Fibroblast of the aortic adventitia (primary cell): ENCODE measurements at regions not wholly inside any gene's neighbourhood (a gene's known extent, or its start where the extent isn't known, plus 50 kb on each side); places are given as distances from the start of the nearest gene placed in this dataset.

Experiments
- DNase-seq: peaks from one replicate; pipeline ENCODE4 v3.0.0-alpha.2; 2010; ENCODE audit warnings: low read depth
- H3K4me3 ChIP-seq: 2 replicates; pipeline ENCODE4 v1.5.1; 2011; ENCODE audit warnings: low read depth, mild to moderate bottlenecking, control low read depth, low read length, moderate library complexity
- TF ChIP-seq, protein P1 (sequence below): IDR thresholded peaks from 2 replicates; pipeline ENCODE4 v1.5.1; 2011; ENCODE audit warnings: mild to moderate bottlenecking, low read length, control low read depth, inconsistent platforms; ENCODE audit not compliant: insufficient read depth

DNA sequence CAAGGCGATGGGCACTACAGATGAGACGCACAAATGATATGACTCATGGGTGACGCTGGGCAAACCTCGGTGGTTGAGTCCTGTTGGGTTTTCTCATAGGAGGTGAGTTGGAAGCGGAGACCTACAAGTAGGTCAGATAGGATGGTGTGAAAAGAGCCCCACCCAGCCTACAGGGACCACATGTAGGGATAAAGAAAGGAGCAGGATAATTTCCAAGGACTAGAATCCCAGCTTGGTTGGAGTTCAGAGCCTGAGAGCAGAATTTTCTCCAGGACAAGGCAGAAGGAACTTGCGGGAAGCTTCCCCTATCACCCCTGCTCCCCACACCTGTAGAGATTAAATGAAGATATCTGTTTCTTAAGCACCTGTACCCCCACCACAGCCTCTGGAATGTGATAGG lies 489.7 kb upstream of the CDH4 start:
- TF ChIP-seq, protein P1, sequence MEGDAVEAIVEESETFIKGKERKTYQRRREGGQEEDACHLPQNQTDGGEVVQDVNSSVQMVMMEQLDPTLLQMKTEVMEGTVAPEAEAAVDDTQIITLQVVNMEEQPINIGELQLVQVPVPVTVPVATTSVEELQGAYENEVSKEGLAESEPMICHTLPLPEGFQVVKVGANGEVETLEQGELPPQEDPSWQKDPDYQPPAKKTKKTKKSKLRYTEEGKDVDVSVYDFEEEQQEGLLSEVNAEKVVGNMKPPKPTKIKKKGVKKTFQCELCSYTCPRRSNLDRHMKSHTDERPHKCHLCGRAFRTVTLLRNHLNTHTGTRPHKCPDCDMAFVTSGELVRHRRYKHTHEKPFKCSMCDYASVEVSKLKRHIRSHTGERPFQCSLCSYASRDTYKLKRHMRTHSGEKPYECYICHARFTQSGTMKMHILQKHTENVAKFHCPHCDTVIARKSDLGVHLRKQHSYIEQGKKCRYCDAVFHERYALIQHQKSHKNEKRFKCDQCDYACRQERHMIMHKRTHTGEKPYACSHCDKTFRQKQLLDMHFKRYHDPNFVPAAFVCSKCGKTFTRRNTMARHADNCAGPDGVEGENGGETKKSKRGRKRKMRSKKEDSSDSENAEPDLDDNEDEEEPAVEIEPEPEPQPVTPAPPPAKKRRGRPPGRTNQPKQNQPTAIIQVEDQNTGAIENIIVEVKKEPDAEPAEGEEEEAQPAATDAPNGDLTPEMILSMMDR: no peak
- DNase-seq: no peak
- H3K4me3 ChIP-seq: no peak overlapping the region

DNA sequence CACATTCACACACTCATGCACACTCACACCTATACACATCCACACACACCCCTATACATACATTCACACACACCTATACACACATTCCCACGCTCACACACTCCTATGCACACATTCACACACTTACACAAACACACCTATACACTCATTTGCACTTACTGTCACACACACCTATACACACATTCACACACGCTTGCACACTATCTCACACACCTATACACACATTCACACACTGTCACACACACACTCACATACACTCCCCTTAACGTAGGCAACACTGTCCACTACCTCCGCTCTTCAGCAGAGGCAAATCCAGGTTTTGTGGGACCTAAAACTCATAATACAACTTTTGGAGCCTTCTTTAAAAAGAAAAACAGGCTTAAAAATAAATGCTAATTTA lies 487.7 kb upstream of the CDH4 start:
- no peak overlapping the region for H3K4me3 ChIP-seq
- no peak for DNase-seq
- TF ChIP-seq, protein P1: no peak

DNA sequence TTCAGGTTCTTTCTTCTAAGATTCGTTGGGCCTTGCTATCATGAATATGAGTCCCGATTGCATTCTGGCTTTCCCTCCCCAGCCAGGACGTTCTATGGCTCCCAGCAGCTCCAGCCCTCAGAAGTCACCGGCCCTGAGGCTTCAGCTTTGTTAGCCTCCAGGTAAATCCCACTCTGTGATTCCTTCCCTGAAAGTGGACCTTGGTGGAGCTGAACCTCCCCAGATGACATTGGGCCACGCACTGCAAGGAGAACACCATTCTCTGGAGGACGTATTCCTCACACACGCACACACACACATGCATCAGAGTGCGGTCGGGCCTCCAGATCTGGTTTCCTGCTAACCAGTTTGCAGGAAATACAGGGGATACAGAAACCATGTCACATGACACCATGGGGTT lies 487.3 kb upstream of the CDH4 start:
- TF ChIP-seq, protein P1: no peak
- DNase-seq: no peak
- H3K4me3 ChIP-seq: no peak overlapping the region

DNA sequence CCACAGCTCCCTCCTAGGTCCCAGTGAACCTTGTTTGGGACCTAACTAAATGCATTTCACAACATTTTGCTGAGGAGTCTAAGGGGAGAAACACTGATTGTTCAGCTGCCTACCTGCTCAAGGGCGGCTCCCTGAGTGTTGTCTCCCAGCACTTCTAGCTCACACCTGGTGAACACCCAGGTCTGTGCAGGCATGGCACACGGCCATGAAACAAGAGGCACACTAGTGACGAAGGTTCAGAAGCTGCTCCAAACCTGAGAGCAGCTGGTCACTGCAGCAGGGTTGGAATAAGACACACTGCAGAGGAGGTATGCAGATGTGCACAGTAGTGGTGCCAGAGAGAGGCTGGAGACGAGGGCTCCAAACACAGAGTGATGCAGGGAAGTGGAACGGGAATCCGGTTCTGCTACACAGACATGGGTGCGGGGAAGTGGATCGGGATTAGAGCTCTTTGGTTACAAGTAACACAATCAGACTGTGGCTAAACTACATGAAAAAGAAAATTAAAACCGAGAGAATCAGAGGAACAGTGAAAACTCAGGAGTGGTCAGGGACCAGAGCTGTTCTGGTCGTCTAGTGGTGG lies 486.1 kb upstream of the CDH4 start:
- TF ChIP-seq, protein P1: no peak
- H3K4me3 ChIP-seq: no peak overlapping the region
- DNase-seq: no peak

DNA sequence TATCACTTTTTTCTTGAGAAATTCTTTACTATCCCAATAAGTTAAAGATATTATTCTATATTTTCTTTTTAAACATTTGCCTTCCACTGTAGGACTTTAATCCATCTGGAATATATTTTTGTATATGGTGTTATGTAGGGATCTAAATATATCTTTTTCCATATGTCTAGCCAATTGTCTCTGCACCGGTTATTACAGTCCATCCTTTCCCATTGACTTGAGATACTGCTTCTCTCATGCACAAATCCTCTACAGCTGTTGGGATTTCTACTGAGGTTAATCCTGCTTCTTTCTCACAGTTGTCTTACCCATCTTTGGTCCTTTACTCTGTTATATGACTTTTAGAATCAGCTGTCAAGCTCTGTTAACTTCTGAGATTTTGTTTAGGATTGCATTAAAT lies 483.8 kb upstream of the CDH4 start:
- TF ChIP-seq, protein P1: no peak
- no peak for DNase-seq
- H3K4me3 ChIP-seq: no peak overlapping the region

DNA sequence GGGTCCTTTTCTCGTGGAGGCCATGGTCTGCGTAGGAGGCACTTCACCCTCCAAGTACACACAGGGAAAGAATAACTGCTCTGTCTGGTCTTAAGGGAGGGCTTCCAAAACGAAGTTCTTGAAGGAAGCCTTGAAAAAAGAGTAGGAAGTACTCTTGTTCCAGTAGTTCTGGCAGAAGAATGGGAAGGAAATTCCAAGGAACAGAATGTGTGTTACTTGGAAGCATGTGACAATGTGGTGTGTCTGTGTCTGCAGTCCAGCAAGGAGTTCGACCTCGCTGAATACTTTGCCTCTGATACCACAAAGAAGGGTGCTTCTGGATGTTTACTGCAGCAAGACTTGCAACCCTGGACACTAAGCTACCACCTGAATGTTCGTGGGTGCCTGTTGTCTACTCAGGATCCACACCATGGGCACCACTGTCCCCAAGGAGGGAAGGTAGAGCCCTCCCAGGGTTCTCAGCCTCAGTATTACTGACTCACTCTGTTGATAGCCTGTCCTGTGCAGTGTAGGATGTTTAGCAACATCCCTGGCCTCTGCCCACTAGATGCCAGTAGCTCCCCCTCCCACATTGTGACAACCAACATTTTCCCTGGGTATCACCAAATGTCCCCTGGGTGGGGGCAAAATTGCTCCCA lies 471.6 kb upstream of the CDH4 start:
- H3K4me3 ChIP-seq: no peak overlapping the region
- TF ChIP-seq, protein P1: no peak
- DNase-seq: no peak
